ENCODE measurements at regions not wholly inside any gene's neighbourhood (a gene's known extent, or its start where the extent isn't known, plus 50 kb on each side); places are given as distances from the start of the nearest gene placed in this dataset.

- DNase-seq: no peak
- no peaks in the 10 kb centered on the region for H3K9me2 ChIP-seq
- H3K36me3 ChIP-seq (replicated peaks in 1 of 2; ENCODE audit: control insufficient read depth in 1 of 2, insufficient read depth in 2 of 2, low read length in 1 of 2): no peaks in the 10 kb centered on the region
- no peak overlapping the region; a peak in 1 of 4 replicates for H3K27ac ChIP-seq (ENCODE audit: low read depth in 2 of 2, low read length in 1 of 2)
- no peak for TF ChIP-seq NRF1 (IDR thresholded peaks at IDR 0.05; ENCODE audit: low read depth, low read length)
- no peak for TF ChIP-seq RCOR1 (IDR thresholded peaks at IDR 0.05; ENCODE audit: low read length)
- TF ChIP-seq FOXJ3 (CRISPR knock-in tag; IDR thresholded peaks at IDR 0.05): no peak
- no peak for TF ChIP-seq PBX3 (IDR thresholded peaks at IDR 0.05)
- no peak for TF ChIP-seq JUND (IDR thresholded peaks at IDR 0.05)
- no peak for TF ChIP-seq TEAD4 (IDR thresholded peaks at IDR 0.05; ENCODE audit: borderline replicate concordance, insufficient read depth)
- TF ChIP-seq FOSL2 (IDR thresholded peaks at IDR 0.05; ENCODE audit: borderline replicate concordance, low read depth): no peak
- TF ChIP-seq GATA2 (CRISPR knock-in tag; IDR thresholded peaks at IDR 0.05): no peak
- H3K4me1 ChIP-seq (ENCODE audit: control insufficient read depth in 1 of 2, insufficient read depth in 2 of 2, low read depth in 1 of 2, low read length in 1 of 2): peaks cover 24 to 40% of the 10 kb centered on the region in 2 experiments
- H3K9me3 ChIP-seq: no peaks in the 10 kb centered on the region
- H3K27me3 ChIP-seq (ENCODE audit: insufficient read depth): no peaks in the 10 kb centered on the region
- H3F3A ChIP-seq (replicated peaks; ENCODE audit: insufficient read depth): peaks cover 13% of the 10 kb centered on the region
- no peak overlapping the region for H3K4me3 ChIP-seq (ENCODE audit: low read depth in 2 of 2, low read length in 1 of 2)
- 66% methylated on average over 4 of the region's 4 CpGs for WGBS (ENCODE audit: low lambda C conversion rate)
- H2AFZ ChIP-seq (ENCODE audit: low read depth): no peak overlapping the region
- ChIA-PET POLR2A (no interaction called here), CTCF (interaction anchor here (0.6 to 2.3 kb wide), 20 partner anchors 11 to 690 kb away, joined by 3 to 11 read pairs (median 4); partner anchors contain the start of gene PDGFRA)
- H3K79me2 ChIP-seq (ENCODE audit: insufficient read depth): no peaks in the 10 kb centered on the region
- H3K4me2 ChIP-seq: no peak overlapping the region
- no peaks in the 10 kb centered on the region for H4K20me1 ChIP-seq (ENCODE audit: insufficient read depth)
- H3K9ac ChIP-seq: no peak overlapping the region
Measured at GRCh38 chr4:53705972-53706371, 114.7 kb upstream of the LNX1 start.

- H3K27ac ChIP-seq (ENCODE audit: low read depth in 2 of 2, low read length in 1 of 2): peak overlapping the region in 1 of 2 experiments; percentile 7; a peak in 1 of 4 replicates
- H3K9ac ChIP-seq: no peak overlapping the region
- POLR2A ChIA-PET: no interaction called here
- H3K36me3 ChIP-seq (replicated peaks in 1 of 2; ENCODE audit: control insufficient read depth in 1 of 2, insufficient read depth in 2 of 2, low read length in 1 of 2): no peaks in the 10 kb centered on the region
- CTCF ChIA-PET: interaction anchor here (0.6 to 2.3 kb wide), 7 partner anchors 25 to 689 kb away, joined by 3 to 11 read pairs (median 4); partner anchors contain the start of gene PDGFRA
- no peak overlapping the region for H3K4me2 ChIP-seq
- no peak overlapping the region for H3K4me3 ChIP-seq (ENCODE audit: low read depth in 2 of 2, low read length in 1 of 2)
- no peak overlapping the region for H2AFZ ChIP-seq (ENCODE audit: low read depth)
- peaks cover 13% of the 10 kb centered on the region for H3F3A ChIP-seq (replicated peaks; ENCODE audit: insufficient read depth)
- 87% methylated on average over 3 of the region's 3 CpGs for WGBS (ENCODE audit: low lambda C conversion rate)
- H3K79me2 ChIP-seq (ENCODE audit: insufficient read depth): no peaks in the 10 kb centered on the region
- H3K27me3 ChIP-seq (ENCODE audit: insufficient read depth): no peaks in the 10 kb centered on the region
- H3K9me2 ChIP-seq: no peaks in the 10 kb centered on the region
- no peak for DNase-seq
- TF ChIP-seq RAD21 (IDR thresholded peaks at IDR 0.05; ENCODE audit: low read length) (no peak), JUND (IDR thresholded peaks at IDR 0.05) (no peak), NRF1 (IDR thresholded peaks at IDR 0.05; ENCODE audit: low read depth, low read length) (no peak), RFX5 (IDR thresholded peaks at IDR 0.05; ENCODE audit: low read length) (no peak), TCF12 (IDR thresholded peaks at IDR 0.05) (no peak), TEAD4 (IDR thresholded peaks at IDR 0.05; ENCODE audit: borderline replicate concordance, insufficient read depth) (no peak), GATA2 (CRISPR knock-in tag; IDR thresholded peaks at IDR 0.05) (no peak), MAX (IDR thresholded peaks at IDR 0.05; ENCODE audit: low read depth) (no peak), SIN3A (IDR thresholded peaks at IDR 0.05; ENCODE audit: borderline replicate concordance, low read depth, low read length) (no peak), USF2 (IDR thresholded peaks at IDR 0.05; ENCODE audit: borderline replicate concordance, low read depth, low read length) (no peak), ZBTB33 (IDR thresholded peaks at IDR 0.05; ENCODE audit: borderline replicate concordance, low read depth) (no peak)
- H3K9me3 ChIP-seq: no peaks in the 10 kb centered on the region
- H3K4me1 ChIP-seq (ENCODE audit: control insufficient read depth in 1 of 2, insufficient read depth in 2 of 2, low read depth in 1 of 2, low read length in 1 of 2): peaks cover 24 to 40% of the 10 kb centered on the region in 2 experiments
- no peaks in the 10 kb centered on the region for H4K20me1 ChIP-seq (ENCODE audit: insufficient read depth)
Measured at GRCh38 chr4:53705151-53705764, 114.0 kb upstream of the LNX1 start.
